GM18873 (cell line): ENCODE measurements at regions not wholly inside any gene's neighbourhood (a gene's known extent, or its start where the extent isn't known, plus 50 kb on each side); places are given as distances from the start of the nearest gene placed in this dataset.
"Not testable (repeated sequence)": the region's sequence is repeated elsewhere in the genome, so short reads cannot be mapped to it uniquely, and the experiment has no call there.

Experiments
- ATAC-seq: cut with Tn5 transposase; IDR thresholded peaks from one replicate; pipeline ENCODE4 v1.9.1; 2021; ENCODE audit warnings: mild to moderate bottlenecking, moderate library complexity, moderate number of reproducible peaks; ENCODE audit not compliant: unreplicated experiment, low FRiP score

GRCh38 chr2:237212356-237213279 is 126.9 kb downstream of the COPS8 start:
- not testable (repeated sequence) for ATAC-seq

- no peak for ATAC-seq
Measured at GRCh38 chr2:237213315-237214022, 127.8 kb downstream of the COPS8 start.

- ATAC-seq: no peak
Measured at GRCh38 chr2:237214030-237214675, 128.5 kb downstream of the COPS8 start.

- no peak for ATAC-seq
Measured at GRCh38 chr2:237214963-237215362, 129.3 kb downstream of the COPS8 start.

- ATAC-seq: no peak
Measured at GRCh38 chr2:237217995-237218616, 132.4 kb downstream of the COPS8 start.

GRCh38 chr2:237218756-237219155 is 133.1 kb downstream of the COPS8 start:
- no peak for ATAC-seq

- ATAC-seq: no peak
Measured at GRCh38 chr2:237219826-237220225, 134.1 kb downstream of the COPS8 start.

GRCh38 chr2:237221443-237221842 is 135.8 kb downstream of the COPS8 start:
- no peak for ATAC-seq

GRCh38 chr2:237222178-237222577 is 136.5 kb downstream of the COPS8 start:
- no peak for ATAC-seq

- no peak for ATAC-seq
Measured at GRCh38 chr2:237222601-237223041, 136.9 kb downstream of the COPS8 start.

GRCh38 chr2:237223201-237223861 is 137.6 kb downstream of the COPS8 start:
- ATAC-seq: no peak

- no peak for ATAC-seq
Measured at GRCh38 chr2:237227190-237227589, 141.5 kb downstream of the COPS8 start.

- ATAC-seq: no peak
Measured at GRCh38 chr2:237227592-237228280, 142.0 kb downstream of the COPS8 start.

GRCh38 chr2:237228281-237228625 is 142.6 kb downstream of the COPS8 start:
- ATAC-seq: no peak

GRCh38 chr2:237229905-237230304 is 144.2 kb downstream of the COPS8 start:
- no peak for ATAC-seq

GRCh38 chr2:237230355-237230754 is 144.7 kb downstream of the COPS8 start:
- no peak for ATAC-seq

- no peak for ATAC-seq
Measured at GRCh38 chr2:237231593-237231992, 145.9 kb downstream of the COPS8 start.

- ATAC-seq: no peak
Measured at GRCh38 chr2:237232166-237232565, 146.5 kb downstream of the COPS8 start.

GRCh38 chr2:237234268-237234667 is 148.6 kb downstream of the COPS8 start:
- no peak for ATAC-seq
